Stimulated activated naive CD8-positive, alpha-beta T cell treated with anti-CD3 and anti-CD28 coated beads, Interleukin-15, amount 100 ng/mL, for 72 hours (primary cell): ENCODE measurements at regions not wholly inside any gene's neighbourhood (a gene's known extent, or its start where the extent isn't known, plus 50 kb on each side); places are given as distances from the start of the nearest gene placed in this dataset.

Experiments used
- ATAC-seq: fragments of 150-1000 bp; cut with Tn5 transposase; 2 replicates; pipeline ENCODE4 v1.10.0; 2021; ENCODE audit warnings: mild to moderate bottlenecking, moderate library complexity
- DNase-seq, 2 donors: peaks; one replicate each; pipeline ENCODE4 v3.0.0; 2021 to 2022
- H3K27ac Mint-ChIP-seq, 2 donors: one replicate each; pipeline ENCODE4 v1.8.0; 2022; ENCODE audit warnings: mild to moderate bottlenecking in 2 of 2, mixed read lengths in 2 of 2, moderate library complexity in 2 of 2
- H3K27me3 Mint-ChIP-seq: one replicate; pipeline ENCODE4 v1.8.0; 2022; ENCODE audit warnings: mixed read lengths
- H3K4me1 Mint-ChIP-seq: one replicate; pipeline ENCODE4 v1.8.0; 2022; ENCODE audit warnings: mild to moderate bottlenecking, mixed read lengths
- H3K4me3 Mint-ChIP-seq, 2 donors: one replicate each; pipeline ENCODE4 v1.8.0; 2022; ENCODE audit warnings: mild to moderate bottlenecking in 2 of 2, mixed read lengths in 2 of 2, moderate library complexity in 1 of 2
- H3K9me3 Mint-ChIP-seq, 2 donors: one replicate each; pipeline ENCODE4 v1.8.0; 2022; ENCODE audit warnings: mixed read lengths in 2 of 2

GRCh38 chr4:63644396-63644795 lies 764.9 kb downstream of the TECRL start:
- H3K27me3 Mint-ChIP-seq = no peaks in the 10 kb centered on the region
- H3K27ac Mint-ChIP-seq = no peak overlapping the region
- H3K4me3 Mint-ChIP-seq = no peak overlapping the region
- H3K9me3 Mint-ChIP-seq = peaks cover 0 to 5% of the 10 kb centered on the region in 2 donors
- H3K4me1 Mint-ChIP-seq = no peaks in the 10 kb centered on the region
- ATAC-seq (no peak), DNase-seq (no peak)

- no peaks in the 10 kb centered on the region for H3K27me3 Mint-ChIP-seq
- no peak overlapping the region for H3K27ac Mint-ChIP-seq
- H3K4me1 Mint-ChIP-seq = no peaks in the 10 kb centered on the region
- H3K4me3 Mint-ChIP-seq = no peak overlapping the region
- ATAC-seq = no peak
- DNase-seq = no peak
- H3K9me3 Mint-ChIP-seq = peaks cover 0 to 6% of the 10 kb centered on the region in 2 donors
These were observed 772.0 kb downstream of the TECRL start for GRCh38 chr4:63637270-63637669.

GRCh38 chr4:63632858-63633257 lies 776.4 kb downstream of the TECRL start:
- Mint-ChIP-seq H3K4me3 (no peak overlapping the region), H3K9me3 (peaks cover 0 to 10% of the 10 kb centered on the region in 2 donors), H3K27me3 (no peaks in the 10 kb centered on the region), H3K4me1 (no peaks in the 10 kb centered on the region), H3K27ac (no peak overlapping the region)
- ATAC-seq = no peak
- no peak for DNase-seq

GRCh38 chr4:63620271-63620670 lies 789.0 kb downstream of the TECRL start:
- Mint-ChIP-seq H3K27me3 (no peaks in the 10 kb centered on the region), H3K9me3 (no peaks in the 10 kb centered on the region), H3K4me1 (no peaks in the 10 kb centered on the region), H3K4me3 (no peak overlapping the region), H3K27ac (no peak overlapping the region)
- ATAC-seq (no peak), DNase-seq (no peak)

- DNase-seq = no peak
- H3K9me3 Mint-ChIP-seq = no peaks in the 10 kb centered on the region
- H3K27ac Mint-ChIP-seq = no peak overlapping the region
- H3K4me1 Mint-ChIP-seq = no peaks in the 10 kb centered on the region
- H3K4me3 Mint-ChIP-seq = no peak overlapping the region
- ATAC-seq = no peak
- H3K27me3 Mint-ChIP-seq = no peaks in the 10 kb centered on the region
These were observed 789.5 kb downstream of the TECRL start for GRCh38 chr4:63619771-63620170.

GRCh38 chr4:63618883-63619718 lies 790.1 kb downstream of the TECRL start:
- H3K27me3 Mint-ChIP-seq = no peaks in the 10 kb centered on the region
- DNase-seq (no peak), ATAC-seq (no peak)
- H3K9me3 Mint-ChIP-seq = no peaks in the 10 kb centered on the region
- H3K4me1 Mint-ChIP-seq = no peaks in the 10 kb centered on the region
- H3K27ac Mint-ChIP-seq = no peak overlapping the region
- no peak overlapping the region for H3K4me3 Mint-ChIP-seq

GRCh38 chr4:63607169-63607872 lies 801.9 kb downstream of the TECRL start:
- ATAC-seq = no peak
- Mint-ChIP-seq H3K4me1 (no peaks in the 10 kb centered on the region), H3K4me3 (no peak overlapping the region), H3K9me3 (peaks cover 10% of the 10 kb centered on the region in 2 donors), H3K27ac (no peak overlapping the region), H3K27me3 (no peaks in the 10 kb centered on the region)
- DNase-seq = no peak

- no peak for ATAC-seq
- H3K9me3 Mint-ChIP-seq = peaks cover 19 to 36% of the 10 kb centered on the region in 2 donors
- H3K27me3 Mint-ChIP-seq = no peaks in the 10 kb centered on the region
- H3K4me1 Mint-ChIP-seq = no peaks in the 10 kb centered on the region
- DNase-seq = no peak
- H3K4me3 Mint-ChIP-seq = no peak overlapping the region
- no peak overlapping the region for H3K27ac Mint-ChIP-seq
These were observed 819.5 kb downstream of the TECRL start for GRCh38 chr4:63589796-63590195.

GRCh38 chr4:63583561-63583960 lies 825.7 kb downstream of the TECRL start:
- no peak for DNase-seq
- H3K27me3 Mint-ChIP-seq = no peaks in the 10 kb centered on the region
- H3K4me1 Mint-ChIP-seq = no peaks in the 10 kb centered on the region
- H3K4me3 Mint-ChIP-seq = no peak overlapping the region
- no peak overlapping the region for H3K27ac Mint-ChIP-seq
- no peaks in the 10 kb centered on the region for H3K9me3 Mint-ChIP-seq
- no peak for ATAC-seq

- DNase-seq = no peak
- Mint-ChIP-seq H3K27ac (no peak overlapping the region), H3K9me3 (peaks cover 0 to 4% of the 10 kb centered on the region in 2 donors), H3K27me3 (no peaks in the 10 kb centered on the region), H3K4me3 (no peak overlapping the region), H3K4me1 (no peaks in the 10 kb centered on the region)
- ATAC-seq = no peak
These were observed 826.2 kb downstream of the TECRL start for GRCh38 chr4:63583007-63583406.

- Mint-ChIP-seq H3K27ac (no peak overlapping the region), H3K4me1 (no peaks in the 10 kb centered on the region), H3K9me3 (peaks cover 4 to 8% of the 10 kb centered on the region in 2 donors), H3K4me3 (no peak overlapping the region), H3K27me3 (no peaks in the 10 kb centered on the region)
- ATAC-seq (no peak), DNase-seq (no peak)
These were observed 828.3 kb downstream of the TECRL start for GRCh38 chr4:63580796-63581475.

GRCh38 chr4:63578383-63578782 lies 830.9 kb downstream of the TECRL start:
- Mint-ChIP-seq H3K9me3 (peaks cover 4 to 8% of the 10 kb centered on the region in 2 donors), H3K27ac (no peak overlapping the region), H3K4me3 (no peak overlapping the region), H3K27me3 (no peaks in the 10 kb centered on the region), H3K4me1 (no peaks in the 10 kb centered on the region)
- no peak for ATAC-seq
- DNase-seq = no peak

- H3K4me1 Mint-ChIP-seq = no peaks in the 10 kb centered on the region
- no peaks in the 10 kb centered on the region for H3K27me3 Mint-ChIP-seq
- no peak overlapping the region for H3K4me3 Mint-ChIP-seq
- ATAC-seq = no peak
- H3K27ac Mint-ChIP-seq = no peak overlapping the region
- no peak for DNase-seq
- H3K9me3 Mint-ChIP-seq = peaks cover 3 to 11% of the 10 kb centered on the region in 2 donors
These were observed 842.6 kb downstream of the TECRL start for GRCh38 chr4:63566658-63567057.

- peaks cover 15 to 23% of the 10 kb centered on the region in 2 donors for H3K9me3 Mint-ChIP-seq
- H3K4me1 Mint-ChIP-seq = no peaks in the 10 kb centered on the region
- no peak overlapping the region for H3K27ac Mint-ChIP-seq
- no peaks in the 10 kb centered on the region for H3K27me3 Mint-ChIP-seq
- DNase-seq = no peak
- no peak for ATAC-seq
- no peak overlapping the region for H3K4me3 Mint-ChIP-seq
These were observed 845.8 kb downstream of the TECRL start for GRCh38 chr4:63563288-63564014.

- Mint-ChIP-seq H3K4me1 (no peaks in the 10 kb centered on the region), H3K9me3 (peaks cover 21 to 22% of the 10 kb centered on the region in 2 donors), H3K27me3 (no peaks in the 10 kb centered on the region), H3K27ac (no peak overlapping the region), H3K4me3 (no peak overlapping the region)
- no peak for ATAC-seq
- DNase-seq = no peak
These were observed 850.5 kb downstream of the TECRL start for GRCh38 chr4:63558709-63559108.
